NCI-H510A treated with DMSO at 0.1 percent for 48 hours (cell line): ENCODE measurements at regions not wholly inside any gene's neighbourhood (a gene's known extent, or its start where the extent isn't known, plus 50 kb on each side); places are given as distances from the start of the nearest gene placed in this dataset.
A peak's percentile ranks its signal among the peaks of the same experiment; 100 is the strongest.

Experiments used
- DNase-seq: peaks from one replicate; lab custom pipeline; 2025; lab: John Stamatoyannopoulos, UW

DNA sequence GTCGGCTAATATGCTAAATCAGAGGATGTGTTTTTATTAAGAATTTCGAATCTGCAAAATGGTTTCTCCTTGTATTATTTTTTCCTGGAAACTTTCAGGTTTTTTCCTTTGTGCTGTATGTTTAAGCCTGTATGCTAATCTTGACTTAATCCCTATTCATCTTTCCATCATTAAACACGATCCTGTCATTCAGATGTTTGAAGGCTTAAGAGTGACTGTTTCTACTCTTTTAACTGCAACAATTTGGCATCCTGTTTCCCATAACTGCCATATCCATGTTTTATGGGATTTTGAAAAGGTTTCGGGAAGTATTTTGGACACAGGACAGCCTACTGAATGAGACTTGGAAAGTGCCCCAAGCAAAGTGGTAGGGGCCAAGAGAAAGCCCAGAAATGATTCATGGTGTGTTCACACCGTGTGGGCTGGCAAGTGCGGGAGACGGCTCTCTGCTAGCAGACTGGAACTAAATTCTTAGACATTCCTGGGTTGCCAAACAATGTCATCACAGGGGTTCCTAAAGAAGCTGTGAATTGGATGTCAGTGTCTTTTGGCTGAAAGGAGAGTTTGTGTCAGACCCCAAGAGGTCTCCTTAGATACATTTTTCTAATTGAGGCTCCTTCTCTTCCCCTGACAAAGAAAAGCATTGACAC lies 125.4 kb upstream of the ADAMTS16 start:
- DNase-seq = no peak

DNA sequence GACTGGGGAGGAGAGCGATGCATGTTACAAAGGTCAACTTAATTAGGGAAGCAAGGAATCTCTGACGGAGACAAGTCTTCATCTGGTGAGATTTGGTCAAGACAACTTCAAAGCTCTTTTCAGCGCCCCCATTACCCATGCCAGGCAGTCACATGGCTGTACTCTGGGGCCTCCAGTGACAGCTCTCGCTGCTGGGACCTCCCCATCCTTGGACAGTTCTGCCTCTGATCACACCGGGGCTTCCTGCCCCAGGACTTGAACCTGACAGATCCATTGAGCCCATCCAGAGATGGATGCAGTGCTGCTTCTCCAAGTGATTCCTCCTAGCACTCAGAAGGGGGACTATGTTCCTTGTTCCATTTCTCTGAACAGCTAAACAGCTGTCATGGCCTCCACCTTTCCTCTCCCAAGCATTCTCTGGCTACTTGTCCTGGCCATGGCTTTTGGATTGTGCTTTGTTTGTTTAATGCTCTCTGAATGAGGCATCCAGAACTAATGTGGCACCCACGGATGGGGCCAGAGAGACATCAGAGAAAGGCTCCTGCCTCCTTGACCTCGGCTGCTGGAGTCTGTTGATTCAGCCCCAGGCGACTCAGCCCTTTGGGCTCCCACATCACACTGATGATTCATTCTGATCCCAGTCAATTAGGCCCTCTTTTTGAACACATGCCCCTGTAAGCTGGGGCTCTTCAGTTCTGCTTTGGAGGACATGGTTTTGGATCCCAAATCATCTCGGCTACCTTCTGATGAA lies 122.1 kb upstream of the ADAMTS16 start:
- DNase-seq = no peak

DNA sequence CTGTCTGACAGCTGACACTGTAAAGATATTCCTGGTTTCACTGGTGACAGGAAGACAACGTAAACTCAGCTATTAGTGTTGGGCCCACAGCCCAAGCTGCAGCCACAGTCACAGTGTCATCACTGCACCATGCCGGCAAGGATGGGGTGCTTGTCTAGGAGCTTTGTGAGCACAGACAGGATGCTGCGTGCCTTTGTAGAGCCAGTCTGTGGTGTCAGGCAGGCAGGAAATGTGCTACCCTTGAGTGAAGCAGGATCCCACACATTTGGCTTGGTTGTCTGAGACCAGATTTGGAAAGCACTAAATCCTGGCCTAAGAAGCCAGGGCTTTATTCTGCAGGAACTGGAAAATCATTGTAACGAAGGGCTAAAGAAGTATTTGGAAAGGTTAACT lies 121.6 kb upstream of the ADAMTS16 start:
- no peak for DNase-seq

DNA sequence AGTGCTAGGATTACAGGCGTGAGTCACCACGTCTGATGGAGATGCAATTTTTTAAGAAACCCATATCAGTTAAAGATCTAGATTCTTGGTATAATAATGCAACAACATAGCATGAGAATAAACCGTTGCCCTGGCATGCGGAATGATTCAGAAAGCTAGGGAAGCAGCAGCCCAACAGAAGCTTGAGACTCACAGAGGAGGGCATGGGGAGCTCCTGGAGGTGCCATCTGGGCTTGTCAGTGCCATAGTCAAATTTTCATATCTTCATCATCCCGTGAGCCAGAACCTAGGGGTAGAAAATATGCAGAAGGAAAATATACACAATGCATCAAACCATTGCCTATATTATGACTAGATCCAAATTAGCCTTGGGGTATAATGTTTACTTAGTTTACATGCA lies 118.7 kb upstream of the ADAMTS16 start:
- no peak for DNase-seq

DNA sequence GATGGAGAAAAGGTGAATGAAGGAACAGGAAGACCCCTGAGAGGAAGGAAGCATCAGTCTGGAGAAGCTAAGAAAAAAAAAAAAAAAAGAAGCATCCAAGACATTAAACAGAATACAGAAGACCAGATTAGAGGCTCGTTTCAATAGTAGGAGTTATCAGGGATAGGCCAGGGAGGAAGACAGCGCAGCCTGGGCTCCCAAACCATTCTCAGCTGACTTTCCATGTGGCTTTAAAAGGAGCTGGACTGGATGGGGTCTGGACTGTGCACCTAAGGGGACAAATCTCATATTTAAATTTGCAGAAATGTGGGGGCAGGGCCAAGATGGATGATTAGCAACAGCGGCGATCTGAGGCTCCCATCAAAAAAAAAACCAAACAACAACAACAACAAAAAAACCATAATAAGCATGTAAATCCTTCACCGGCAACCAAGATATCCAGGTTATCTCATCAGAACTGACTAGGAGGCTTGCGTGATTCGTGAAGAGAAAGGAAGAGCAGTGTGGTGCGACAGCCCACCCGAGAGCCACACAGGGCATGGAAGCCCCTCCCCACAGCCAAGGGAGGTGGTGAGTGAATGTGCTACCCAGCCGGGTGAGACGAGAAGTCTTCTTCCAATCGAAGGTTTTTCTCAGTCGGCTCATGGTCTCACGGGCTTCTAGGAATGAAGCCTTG lies 114.9 kb upstream of the ADAMTS16 start:
- DNase-seq = no peak

DNA sequence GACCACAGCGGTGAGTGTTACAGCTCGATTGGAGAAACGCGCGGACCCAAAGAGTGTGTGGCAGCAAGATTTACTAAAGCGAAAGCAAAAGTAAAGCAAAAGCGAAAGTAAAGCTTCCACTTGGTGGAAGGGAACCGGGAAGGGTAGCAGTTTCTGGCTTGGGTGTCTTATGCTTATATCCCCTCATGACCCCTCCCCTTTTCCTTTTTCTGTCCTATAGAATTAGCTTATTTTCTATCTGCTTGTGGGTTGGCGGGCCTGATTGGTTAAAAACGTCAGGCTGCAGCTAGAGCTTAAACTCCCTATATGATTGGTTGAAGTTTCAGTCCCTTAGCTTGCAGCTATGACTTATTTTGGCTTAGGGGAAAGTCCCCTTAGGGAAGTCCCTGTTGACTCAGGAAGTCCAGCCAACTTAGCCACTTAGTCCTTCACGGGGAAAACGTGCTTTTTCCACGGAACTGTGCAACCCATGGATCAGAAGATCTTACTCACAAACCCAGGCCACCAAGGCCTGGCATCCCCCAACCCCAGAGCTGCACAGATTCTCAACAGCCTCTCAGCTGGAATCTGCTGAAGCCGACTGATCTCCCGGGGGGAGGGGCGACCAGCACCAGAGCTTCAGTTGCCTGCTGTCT lies 114.2 kb upstream of the ADAMTS16 start:
- DNase-seq = peak; percentile 14

DNA sequence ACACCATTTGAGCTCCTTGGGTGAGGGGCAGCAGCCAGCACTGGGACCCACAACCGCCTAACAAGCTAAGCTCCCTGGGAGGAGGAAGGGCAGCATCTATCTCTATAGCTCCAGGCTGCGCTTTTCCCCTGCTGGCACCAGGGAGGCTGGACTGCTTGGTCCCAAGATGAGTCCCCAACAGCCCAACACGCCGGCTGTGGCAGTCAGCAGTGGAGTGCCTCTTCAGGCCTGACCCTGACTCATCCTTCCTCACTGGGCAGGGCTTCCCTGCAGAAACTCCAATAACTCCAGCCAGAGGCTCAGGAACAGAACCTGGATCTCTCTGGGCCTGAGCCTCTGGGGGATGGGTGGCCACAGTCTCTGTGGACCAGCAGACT lies 113.7 kb upstream of the ADAMTS16 start:
- DNase-seq = no peak

DNA sequence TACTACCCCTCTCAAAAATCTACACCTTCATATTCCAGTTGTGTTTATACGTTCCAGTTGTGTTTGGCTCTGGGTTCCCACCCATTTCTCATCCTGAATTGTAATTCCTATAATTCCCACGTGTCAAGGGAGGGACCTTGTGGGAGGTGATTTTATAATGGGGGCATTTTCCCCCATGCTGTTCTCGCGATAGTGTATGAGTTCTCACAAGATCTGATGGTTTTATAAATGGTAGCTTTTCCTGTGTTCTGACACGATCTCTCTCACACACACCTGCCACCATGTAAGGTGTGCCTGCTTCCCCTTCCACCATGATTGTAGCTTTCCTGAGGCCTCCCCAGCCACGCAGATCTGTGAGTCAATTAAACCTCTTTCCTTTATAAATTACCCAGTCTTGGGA lies 108.5 kb upstream of the ADAMTS16 start:
- no peak for DNase-seq

DNA sequence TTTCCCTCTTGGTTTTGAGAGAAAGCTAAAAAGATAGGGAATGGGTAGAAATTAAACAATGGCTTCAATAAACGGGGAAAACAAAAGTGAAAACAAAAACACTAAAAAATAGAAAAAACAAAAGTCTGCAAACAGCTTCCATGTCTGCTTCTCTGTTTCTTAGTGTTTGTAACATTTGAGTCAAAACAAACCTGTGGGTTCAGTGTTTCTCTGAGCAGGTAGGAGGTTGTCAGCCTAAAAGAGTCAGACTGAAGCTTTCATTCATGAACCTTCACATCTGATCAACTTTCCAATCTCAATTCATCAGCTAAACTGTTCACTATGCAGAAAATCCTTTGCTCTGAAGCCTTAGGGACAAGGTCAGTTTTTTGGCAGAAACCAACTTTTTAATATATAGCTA lies 102.5 kb upstream of the ADAMTS16 start:
- no peak for DNase-seq

DNA sequence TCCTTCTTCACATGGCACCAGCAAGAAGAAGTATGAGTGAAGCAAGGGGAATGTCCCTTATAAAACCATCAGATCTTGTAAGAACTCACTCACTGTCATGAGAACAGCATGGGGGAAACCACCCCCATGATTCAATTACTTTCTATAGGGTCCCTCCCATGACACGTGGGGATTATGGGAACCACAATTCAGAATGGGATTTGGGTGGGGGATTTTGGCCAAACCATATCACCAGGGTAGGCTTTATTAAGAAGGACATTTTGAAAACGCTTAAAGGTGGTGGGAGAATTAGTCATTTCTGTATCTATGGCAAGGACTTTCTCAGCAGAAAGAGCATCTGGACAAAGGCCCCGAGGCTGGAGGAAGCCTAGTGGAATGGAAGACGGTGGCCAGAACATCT lies 100.2 kb upstream of the ADAMTS16 start:
- no peak for DNase-seq

DNA sequence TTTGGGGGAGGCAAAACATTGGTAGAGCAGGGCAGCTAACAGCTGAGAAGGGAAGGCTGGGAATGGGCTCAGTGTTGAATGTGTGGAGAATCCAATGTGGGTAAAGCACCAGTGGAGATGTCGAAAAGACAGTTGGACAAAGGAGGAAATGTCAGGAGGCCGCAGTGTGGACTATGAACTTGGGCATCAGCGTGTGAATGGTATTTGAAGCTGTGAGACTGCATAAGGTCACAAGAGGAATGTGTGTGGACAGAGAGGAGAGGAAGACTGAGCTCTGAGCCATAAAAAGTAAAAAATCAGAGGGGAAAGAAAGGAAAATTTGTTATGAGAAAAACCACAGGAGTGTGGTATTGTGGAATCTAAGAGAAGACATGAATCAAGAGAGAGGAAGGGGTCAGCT lies 99.4 kb upstream of the ADAMTS16 start:
- no peak for DNase-seq

DNA sequence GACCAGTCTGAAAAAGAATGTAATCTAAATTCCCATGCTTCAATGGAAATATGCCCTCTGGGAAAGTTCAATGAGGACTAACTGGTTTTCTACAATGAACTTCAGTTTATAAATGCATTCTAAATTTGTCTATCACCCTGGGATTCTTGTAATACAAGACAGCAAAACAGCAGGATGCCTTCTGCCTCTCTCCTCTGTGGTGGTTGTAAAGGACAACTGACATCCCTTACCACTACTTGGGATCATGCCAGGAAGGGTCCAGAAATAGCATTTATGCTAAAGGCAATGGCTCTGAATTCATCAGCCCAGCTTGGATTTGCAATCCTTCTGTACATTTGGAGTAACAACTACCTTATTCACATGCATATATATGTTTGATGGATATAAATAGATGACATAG lies 97.3 kb upstream of the ADAMTS16 start:
- no peak for DNase-seq

DNA sequence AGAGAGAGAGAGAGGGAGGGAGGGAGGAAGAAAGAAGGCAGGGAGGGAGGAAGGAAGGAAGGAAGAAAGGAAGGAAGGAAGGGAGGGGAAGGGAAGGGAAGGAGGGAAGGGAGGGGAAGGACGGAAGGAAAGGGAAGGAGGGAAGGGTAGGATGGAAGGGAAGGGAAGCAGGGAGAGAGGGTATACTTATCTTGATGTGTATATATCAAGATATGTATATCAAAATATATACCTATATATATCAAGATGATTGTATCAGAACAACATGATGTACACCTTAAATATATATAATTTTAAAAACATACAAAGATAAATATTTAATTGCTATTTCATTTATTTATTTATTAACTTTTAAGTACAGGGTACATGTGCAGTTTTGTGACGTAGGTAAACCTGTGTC lies 96.8 kb upstream of the ADAMTS16 start:
- no peak for DNase-seq

DNA sequence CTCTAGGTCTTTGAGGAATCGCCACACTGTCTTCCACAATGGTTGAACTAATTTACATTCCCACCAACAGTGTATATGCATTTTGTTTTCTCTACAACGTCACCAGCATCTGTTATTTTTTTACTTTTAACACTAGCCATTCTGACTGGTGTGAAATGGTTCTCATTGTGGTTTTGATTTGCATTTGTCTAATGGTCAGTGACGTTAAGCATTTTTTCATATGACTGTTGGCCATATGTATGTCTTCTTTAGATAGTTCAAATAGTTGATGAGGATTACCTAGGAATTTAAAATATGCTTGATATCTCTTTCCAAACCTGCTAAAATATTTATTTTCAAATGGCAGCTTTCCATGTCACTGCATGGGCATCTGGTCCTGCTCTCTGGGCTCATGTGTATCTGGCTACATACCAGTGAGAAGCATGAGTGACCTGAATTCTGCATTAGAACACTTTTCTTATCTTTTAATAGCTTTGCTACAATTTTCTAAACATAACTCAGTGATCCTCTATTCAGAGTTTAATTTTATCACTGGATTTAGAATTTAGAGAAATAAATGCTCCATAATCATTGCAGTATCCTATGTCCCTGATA lies 95.8 kb upstream of the ADAMTS16 start:
- no peak for DNase-seq

DNA sequence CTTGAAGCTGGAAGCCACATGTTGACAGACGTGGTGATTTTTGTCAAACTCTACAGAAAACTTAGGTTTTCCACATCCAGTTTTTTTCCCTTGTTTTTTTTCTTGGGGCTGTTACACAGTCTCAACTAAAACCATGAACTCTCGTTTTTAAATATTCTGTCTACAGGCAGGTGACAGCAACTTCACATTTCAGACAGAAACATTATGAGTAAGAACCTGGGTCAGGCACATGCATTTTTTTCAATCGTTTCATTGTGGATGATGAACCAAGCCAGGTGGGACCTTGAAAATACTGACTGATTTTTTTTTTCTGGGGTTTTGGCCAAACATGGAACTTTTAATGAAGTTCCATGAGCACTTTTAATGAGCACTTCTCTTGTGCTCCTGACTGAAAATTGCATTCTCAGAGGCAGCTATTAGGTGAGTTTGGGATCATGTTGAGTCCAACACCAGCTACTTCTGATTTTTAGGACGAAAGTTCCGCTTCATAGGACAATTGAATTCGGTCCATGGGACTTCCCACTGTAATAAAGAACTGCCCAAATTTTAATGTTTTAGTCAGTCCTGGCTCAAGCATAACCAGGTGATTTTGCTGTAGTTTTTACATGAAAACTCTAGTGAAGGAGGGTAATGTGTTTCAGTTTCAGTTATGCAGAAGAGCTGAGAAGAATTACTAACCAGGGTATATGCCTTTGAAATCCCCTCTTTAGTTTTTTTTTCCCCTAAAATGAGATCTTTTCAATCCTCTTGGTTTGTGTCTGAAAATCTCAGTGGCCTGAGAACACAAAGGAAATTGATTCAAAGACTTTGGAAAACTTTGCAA lies 93.2 kb upstream of the ADAMTS16 start:
- no peak for DNase-seq

DNA sequence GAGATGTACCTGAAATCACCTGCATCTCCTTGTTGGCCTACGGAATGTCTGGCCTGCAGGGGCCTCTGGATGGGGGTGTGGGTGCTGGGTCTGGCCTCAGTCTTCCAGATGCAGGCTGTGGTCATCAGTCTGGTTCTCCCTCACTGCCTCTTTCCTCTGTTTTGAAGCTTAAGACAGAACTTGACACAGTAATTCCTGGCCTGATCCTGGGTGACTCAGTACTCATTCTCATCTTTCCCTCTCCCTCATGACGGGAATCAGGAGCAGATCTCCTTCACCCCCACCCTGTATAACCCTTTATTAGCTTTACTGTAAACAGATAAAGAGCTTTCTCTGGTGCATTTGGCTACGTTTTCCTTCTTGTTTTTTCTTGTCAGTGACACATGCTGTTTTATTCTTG lies 89.3 kb upstream of the ADAMTS16 start:
- no peak for DNase-seq

DNA sequence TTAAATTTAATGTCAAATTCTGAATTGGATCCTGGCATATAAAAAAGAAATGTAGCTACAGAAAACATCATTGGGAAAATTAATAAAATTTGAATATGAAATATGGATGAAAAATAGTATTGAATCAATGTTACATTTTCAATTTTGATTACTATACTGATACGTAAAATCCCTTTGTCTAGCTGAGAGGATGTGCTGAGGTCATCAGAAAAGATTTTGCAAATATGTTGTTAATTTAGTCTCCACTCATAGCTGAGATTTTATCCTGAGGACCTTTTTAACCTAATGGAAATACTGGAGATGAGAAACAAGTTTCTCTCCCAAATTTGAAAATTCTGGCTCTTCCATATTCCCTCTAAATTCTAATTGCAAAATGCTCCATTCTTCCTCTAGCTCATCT lies 84.4 kb upstream of the ADAMTS16 start:
- DNase-seq = no peak

DNA sequence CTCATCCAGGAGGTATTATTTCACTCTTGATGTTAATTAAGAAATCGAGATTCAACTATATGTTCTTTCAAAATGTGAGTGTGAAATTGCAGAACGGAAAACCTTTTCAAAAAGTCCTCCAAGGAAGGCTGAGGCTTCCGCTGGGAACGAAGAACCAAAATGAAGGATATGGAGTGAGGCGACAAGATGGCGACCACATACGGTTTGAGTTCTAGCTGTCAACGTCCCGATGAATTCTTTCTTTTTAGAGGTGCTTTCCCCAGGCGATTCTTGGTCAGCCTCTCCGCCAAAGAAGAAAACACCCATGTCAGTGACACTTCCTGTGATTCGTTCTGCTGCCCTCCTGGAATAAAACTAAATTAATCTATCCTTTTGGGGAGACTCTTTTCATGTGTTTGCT lies 78.3 kb upstream of the ADAMTS16 start:
- DNase-seq = no peak

DNA sequence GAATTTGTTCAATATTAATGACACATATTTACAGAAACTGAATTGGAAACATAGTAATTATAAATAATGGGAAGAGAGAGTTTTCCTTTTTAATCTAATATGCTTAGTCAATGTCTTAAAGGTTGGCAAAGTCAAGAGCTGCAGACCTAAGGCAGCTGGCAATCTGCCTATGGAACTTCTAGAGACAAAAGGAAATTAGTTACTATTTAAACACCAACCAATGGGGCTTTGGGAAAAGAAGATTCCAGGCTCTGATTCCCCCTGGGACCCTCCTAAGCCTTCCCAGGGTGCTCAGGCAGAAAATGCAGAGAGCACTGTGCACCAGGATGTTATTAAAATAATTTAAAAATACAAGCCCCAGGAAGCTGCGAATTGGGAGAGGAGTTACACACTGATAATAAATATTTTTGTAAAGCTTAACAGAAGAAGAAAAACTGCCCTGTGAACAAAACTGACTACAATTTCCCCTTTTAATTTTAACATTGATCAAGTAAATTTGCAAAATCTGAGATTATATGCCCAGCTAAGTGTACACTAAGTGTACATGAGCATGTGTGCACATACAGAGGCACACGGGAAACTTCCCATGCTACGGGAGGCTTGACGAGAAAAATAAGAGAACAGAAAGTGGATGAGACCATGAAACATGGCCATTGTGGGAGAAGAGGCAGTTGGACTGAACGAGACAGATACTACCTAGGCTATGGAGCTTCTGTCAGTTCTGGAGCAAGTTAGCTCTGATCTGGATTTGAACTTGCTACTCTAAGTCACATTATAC lies 77.4 kb upstream of the ADAMTS16 start:
- DNase-seq = no peak

DNA sequence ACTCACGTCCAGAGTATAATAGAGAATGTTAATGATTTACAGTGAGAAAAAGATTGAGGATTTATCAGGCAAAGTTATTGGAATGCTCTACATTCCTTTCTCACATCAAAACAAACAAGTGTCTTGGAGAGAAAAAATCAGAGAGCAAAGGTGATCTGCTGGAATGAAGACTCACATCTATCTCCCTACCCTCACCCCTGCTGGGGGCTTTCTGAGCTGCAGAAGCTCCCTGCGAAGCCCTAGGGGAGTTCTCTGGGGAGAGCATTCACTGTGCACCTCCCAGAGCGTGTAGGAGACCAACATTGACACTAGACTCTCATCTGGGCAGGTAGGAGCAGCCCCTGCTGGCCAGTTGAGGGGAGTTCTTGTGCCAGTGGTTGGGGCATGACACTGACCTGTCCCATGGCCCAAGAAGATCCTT lies 76.6 kb upstream of the ADAMTS16 start:
- DNase-seq = no peak

DNA sequence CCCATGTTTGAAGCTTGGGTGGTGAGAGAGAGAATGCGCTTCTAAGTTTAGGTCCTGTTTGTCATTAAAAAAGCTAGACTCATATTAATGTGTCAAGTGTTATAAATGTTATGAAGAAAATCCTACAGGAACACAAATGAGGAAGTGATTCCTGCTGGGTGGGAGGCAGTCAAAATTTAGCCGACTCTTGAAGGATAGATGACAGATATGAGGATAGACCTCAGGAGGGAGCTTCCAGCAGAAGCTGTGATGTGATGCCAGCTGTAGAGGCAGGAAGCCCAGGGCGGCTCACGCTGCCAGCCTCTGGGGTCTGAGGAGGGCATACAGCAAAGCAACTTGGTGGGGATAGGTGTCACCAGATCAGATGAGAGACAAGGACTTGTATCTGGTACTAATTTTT lies 74.7 kb upstream of the ADAMTS16 start:
- no peak for DNase-seq
